Ovary (tissue), 7 donors: ENCODE measurements at regions not wholly inside any gene's neighbourhood (a gene's known extent, or its start where the extent isn't known, plus 50 kb on each side); places are given as distances from the start of the nearest gene placed in this dataset.

Experiments
- DNase-seq, 5 donors: peaks; one replicate each; pipeline ENCODE4 v3.0.0-alpha.2; 2019 to 2020
- H3K27ac ChIP-seq, 2 donors: fragments of 200-600 bp; one replicate each; pipeline versions ENCODE4 v1.5.1 to v1.8.0; 2019 to 2022
- H3K27me3 ChIP-seq: fragments of 200-600 bp; one replicate; pipeline ENCODE4 v1.8.0; 2022
- H3K36me3 ChIP-seq: fragments of 200-600 bp; sonication (generic); one replicate; pipeline ENCODE4 v1.5.1; 2019
- H3K4me1 ChIP-seq: one replicate; pipeline ENCODE4 v1.8.1; 2013; ENCODE audit warnings: mild to moderate bottlenecking, moderate library complexity; ENCODE audit not compliant: insufficient read depth
- H3K4me3 ChIP-seq: fragments of 200-600 bp; sonication (generic); one replicate; pipeline ENCODE4 v1.5.1; 2017
- H3K9me3 ChIP-seq, 2 donors: fragments of 200-600 bp in 1 of 2; sonication (generic) in 1 of 2; one replicate each; pipeline versions ENCODE4 v1.5.1 to v1.8.1; 2013 to 2019; ENCODE audit warnings: mild to moderate bottlenecking in 1 of 2, moderate library complexity in 1 of 2
- EP300 ChIP-seq: sonication (generic); formaldehyde crosslinking; IDR thresholded peaks from one replicate; pipeline ENCODE4 v1.6.1; 2017; ENCODE audit warnings: antibody characterized with exemption
- POLR2A ChIP-seq: fragments of 450-650 bp; IDR thresholded peaks from one replicate; pipeline ENCODE4 v1.6.1; 2017; ENCODE audit warnings: antibody characterized with exemption, mild to moderate bottlenecking, moderate library complexity
- WGBS, 3 donors: extraction: QIAGEN DNeasy Blood & Tissue Kit in 1 of 3; methylation state at CpG; one replicate each; pipeline versions ENCODE4 v1.1.5 to v1.1.7; 2013 to 2017; 5-methylcytosine and 5-hydroxymethylcytosine counted together
- intact Hi-C, 4 donors: fragments of 100-400 bp; cut with DNase I; formaldehyde crosslinking; loops; one replicate each; pipeline versions ENCODE4 v1.11.0 to v1.15.1; 2022 to 2023
- TF ChIP-seq, protein P1 (sequence below), 3 donors: fragments of 450-650 bp in 2 of 3; fragments of 200-600 bp in 1 of 3; IDR thresholded peaks; one replicate each; pipeline versions ENCODE4 v1.5.1 to v1.8.0; 2016 to 2022; ENCODE audit warnings: antibody characterized with exemption in 3 of 3, mild to moderate bottlenecking in 1 of 3
- donor health status: DM: no; HTN: no; CAD: no; lungs with moderate emphysema.
- donor health status: DM: no; HTN: no; CAD: no.
- donor health status: Bipolar disorder and iron deficiency.
- donor health status: DM: no; HTN: no; CAD: no.
- donor health status: DM: yes; HTN: yes; CAD: no.

DNA sequence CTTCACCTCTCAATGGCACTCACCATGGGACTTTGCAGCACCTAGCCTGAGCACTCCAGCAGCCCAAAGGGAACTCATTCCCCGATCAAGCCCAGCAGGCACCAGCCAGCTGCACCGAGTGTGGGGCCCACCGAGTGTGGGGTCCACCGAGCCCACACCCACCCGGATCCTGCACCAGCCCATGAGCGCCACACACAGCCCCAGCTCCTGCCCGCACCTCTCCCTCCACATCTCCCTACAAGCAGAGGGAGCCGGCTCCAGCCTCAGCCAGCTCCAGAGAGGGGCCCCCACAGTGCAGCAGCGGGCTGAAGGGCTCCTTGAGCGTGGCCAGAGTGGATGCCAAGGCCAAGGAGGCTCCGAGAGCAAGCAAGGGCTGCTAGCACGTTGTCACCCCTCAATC is 1182.4 kb downstream of the HACE1 start:
- 85 to 92% (median 88%) methylated on average over 12 of the region's 12 CpGs for WGBS, 3 donors
- TF ChIP-seq, protein P1, sequence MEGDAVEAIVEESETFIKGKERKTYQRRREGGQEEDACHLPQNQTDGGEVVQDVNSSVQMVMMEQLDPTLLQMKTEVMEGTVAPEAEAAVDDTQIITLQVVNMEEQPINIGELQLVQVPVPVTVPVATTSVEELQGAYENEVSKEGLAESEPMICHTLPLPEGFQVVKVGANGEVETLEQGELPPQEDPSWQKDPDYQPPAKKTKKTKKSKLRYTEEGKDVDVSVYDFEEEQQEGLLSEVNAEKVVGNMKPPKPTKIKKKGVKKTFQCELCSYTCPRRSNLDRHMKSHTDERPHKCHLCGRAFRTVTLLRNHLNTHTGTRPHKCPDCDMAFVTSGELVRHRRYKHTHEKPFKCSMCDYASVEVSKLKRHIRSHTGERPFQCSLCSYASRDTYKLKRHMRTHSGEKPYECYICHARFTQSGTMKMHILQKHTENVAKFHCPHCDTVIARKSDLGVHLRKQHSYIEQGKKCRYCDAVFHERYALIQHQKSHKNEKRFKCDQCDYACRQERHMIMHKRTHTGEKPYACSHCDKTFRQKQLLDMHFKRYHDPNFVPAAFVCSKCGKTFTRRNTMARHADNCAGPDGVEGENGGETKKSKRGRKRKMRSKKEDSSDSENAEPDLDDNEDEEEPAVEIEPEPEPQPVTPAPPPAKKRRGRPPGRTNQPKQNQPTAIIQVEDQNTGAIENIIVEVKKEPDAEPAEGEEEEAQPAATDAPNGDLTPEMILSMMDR (IDR thresholded peaks at IDR 0.05) = no peak
- TF ChIP-seq EP300 (no peak), POLR2A (no peak)
- intact Hi-C loops = no loop called here
- H3K9me3 ChIP-seq = no peaks in the 10 kb centered on the region
- DNase-seq = no peak
- H3K27me3 ChIP-seq = no peaks in the 10 kb centered on the region
- H3K27ac ChIP-seq = no peak overlapping the region
- H3K4me3 ChIP-seq = no peak overlapping the region
- no peaks in the 10 kb centered on the region for H3K4me1 ChIP-seq
- no peaks in the 10 kb centered on the region for H3K36me3 ChIP-seq

DNA sequence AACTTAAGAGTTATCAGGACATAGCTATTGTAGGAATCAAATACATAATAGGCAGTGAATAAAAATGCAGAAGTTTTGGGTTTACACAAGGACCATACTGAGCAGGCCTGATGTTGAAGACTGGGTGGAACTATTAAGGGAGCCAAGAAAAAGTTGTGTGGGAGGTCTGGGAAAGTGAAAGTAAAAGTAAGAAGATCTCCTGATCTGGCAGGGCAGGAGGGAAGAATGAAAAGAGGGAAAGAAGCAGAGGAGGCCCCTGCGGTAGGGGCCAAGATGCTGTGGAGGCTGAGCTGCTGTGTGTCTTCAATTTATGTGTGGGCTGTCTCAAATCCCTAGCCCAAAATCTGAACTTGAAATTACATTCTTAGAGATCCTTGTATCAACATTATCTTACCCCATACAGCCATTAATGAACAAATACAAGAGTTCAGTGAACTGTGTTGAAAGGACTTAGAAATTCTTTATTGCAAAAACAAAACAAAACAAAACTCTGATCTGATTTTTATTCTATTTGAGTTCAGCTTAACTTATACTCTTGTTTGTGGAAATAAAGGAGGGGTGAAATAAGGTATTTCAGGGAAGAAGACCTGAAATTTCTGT is 1183.8 kb downstream of the HACE1 start:
- Histone ChIP-seq H3K36me3 (no peaks in the 10 kb centered on the region), H3K9me3 (no peaks in the 10 kb centered on the region), H3K27ac (no peak overlapping the region), H3K4me1 (no peaks in the 10 kb centered on the region), H3K27me3 (no peaks in the 10 kb centered on the region), H3K4me3 (no peak overlapping the region)
- DNase-seq = no peak
- intact Hi-C loops = no loop called here
- TF ChIP-seq POLR2A = no peak
- no peak for TF ChIP-seq EP300
- TF ChIP-seq, protein P1 (IDR thresholded peaks at IDR 0.05) = no peak
- 47 to 59% (median 55%) methylated on average over 1 of the region's 1 CpG for WGBS, 3 donors

DNA sequence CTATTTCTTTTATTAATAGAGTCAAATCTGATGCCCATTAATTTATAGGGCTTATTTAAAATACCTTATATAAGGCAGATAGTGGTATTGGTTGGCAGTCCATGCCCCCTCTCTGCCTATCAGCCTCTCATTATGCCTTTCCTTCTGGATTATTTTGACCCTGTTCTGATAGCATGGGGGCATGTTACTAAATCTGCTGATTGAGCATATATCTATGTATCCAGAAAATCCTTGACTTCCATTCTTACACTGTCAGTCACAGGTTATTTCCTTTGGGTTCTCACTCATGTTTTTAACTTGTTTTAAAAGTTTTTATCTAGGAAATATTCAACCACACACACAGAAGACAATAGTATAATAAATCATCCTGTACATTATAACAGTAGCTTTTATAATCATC is 1184.9 kb downstream of the HACE1 start:
- TF ChIP-seq EP300 = no peak
- TF ChIP-seq, protein P1 (IDR thresholded peaks at IDR 0.05) = no peak
- no peak for TF ChIP-seq POLR2A
- Histone ChIP-seq H3K27ac (no peak overlapping the region), H3K27me3 (no peaks in the 10 kb centered on the region), H3K36me3 (no peaks in the 10 kb centered on the region), H3K4me1 (no peaks in the 10 kb centered on the region), H3K9me3 (no peaks in the 10 kb centered on the region), H3K4me3 (no peak overlapping the region)
- no peak for DNase-seq
- intact Hi-C loops = no loop called here

DNA sequence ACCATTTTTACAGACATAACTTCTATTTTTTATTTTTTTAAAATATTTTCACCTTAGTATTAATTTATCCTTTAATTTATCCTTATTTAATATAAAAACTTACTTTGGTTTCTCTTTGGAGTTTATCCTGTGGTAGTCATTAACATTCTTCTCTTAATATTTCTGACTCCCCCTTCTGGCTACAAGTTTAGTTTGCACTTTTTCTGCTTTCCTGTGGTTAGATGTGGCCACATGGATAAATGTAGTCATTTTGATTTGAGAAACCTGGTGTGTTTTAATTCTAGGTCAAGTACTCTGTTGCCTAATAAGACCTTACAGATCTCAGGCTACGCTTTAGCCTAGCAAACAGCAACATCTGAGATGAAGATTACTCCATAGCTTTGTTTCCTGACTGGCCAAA is 1187.5 kb downstream of the HACE1 start:
- no peak overlapping the region for H3K4me3 ChIP-seq
- WGBS, 3 donors = 44 to 69% (median 48%) methylated on average over 1 of the region's 1 CpG
- H3K9me3 ChIP-seq = no peaks in the 10 kb centered on the region
- no peaks in the 10 kb centered on the region for H3K27me3 ChIP-seq
- no peaks in the 10 kb centered on the region for H3K4me1 ChIP-seq
- intact Hi-C loops = no loop called here
- TF ChIP-seq POLR2A = no peak
- TF ChIP-seq, protein P1 (IDR thresholded peaks at IDR 0.05) = no peak
- no peak for TF ChIP-seq EP300
- no peak for DNase-seq
- no peaks in the 10 kb centered on the region for H3K36me3 ChIP-seq
- no peak overlapping the region for H3K27ac ChIP-seq
